HG03066 (cell line): ENCODE measurements at regions not wholly inside any gene's neighbourhood (a gene's known extent, or its start where the extent isn't known, plus 50 kb on each side); places are given as distances from the start of the nearest gene placed in this dataset.

ENCODE experiments used
- ATAC-seq: cut with Tn5 transposase; IDR thresholded peaks from one replicate; pipeline ENCODE4 v1.9.1; 2021; ENCODE audit warnings: low read depth; ENCODE audit not compliant: unreplicated experiment

GRCh38 chr2:211128287-211128686 is 571.9 kb downstream of the CPS1 start:
- ATAC-seq, result no peak

GRCh38 chr2:211129798-211130197 is 573.4 kb downstream of the CPS1 start:
- ATAC-seq, result no peak

GRCh38 chr2:211132046-211132445 is 575.6 kb downstream of the CPS1 start:
- ATAC-seq, result no peak

GRCh38 chr2:211132573-211132972 is 576.2 kb downstream of the CPS1 start:
- no peak for ATAC-seq

- no peak for ATAC-seq
These were observed 577.4 kb downstream of the CPS1 start for GRCh38 chr2:211133766-211134165.

GRCh38 chr2:211138551-211138950 is 582.2 kb downstream of the CPS1 start:
- ATAC-seq, result no peak

- ATAC-seq, result no peak
These were observed 585.2 kb downstream of the CPS1 start for GRCh38 chr2:211141646-211142045.

- ATAC-seq, result no peak
These were observed 587.7 kb downstream of the CPS1 start for GRCh38 chr2:211144078-211144477.

- no peak for ATAC-seq
These were observed 588.7 kb downstream of the CPS1 start for GRCh38 chr2:211144974-211145665.

GRCh38 chr2:211149731-211150130 is 593.3 kb downstream of the CPS1 start:
- ATAC-seq, result no peak

- no peak for ATAC-seq
These were observed 600.8 kb downstream of the CPS1 start for GRCh38 chr2:211157211-211157610.

GRCh38 chr2:211157856-211158463 is 601.6 kb downstream of the CPS1 start:
- peak; percentile 100 for ATAC-seq

GRCh38 chr2:211159972-211160371 is 603.6 kb downstream of the CPS1 start:
- no peak for ATAC-seq

- ATAC-seq, result no peak
These were observed 604.8 kb downstream of the CPS1 start for GRCh38 chr2:211161236-211161635.

- ATAC-seq, result no peak
These were observed 606.5 kb downstream of the CPS1 start for GRCh38 chr2:211162911-211163310.

GRCh38 chr2:211170843-211171242 is 614.4 kb downstream of the CPS1 start:
- no peak for ATAC-seq

GRCh38 chr2:211174021-211174420 is 617.6 kb downstream of the CPS1 start:
- ATAC-seq, result no peak

- no peak for ATAC-seq
These were observed 618.2 kb downstream of the CPS1 start for GRCh38 chr2:211174631-211175030.

GRCh38 chr2:211175956-211176355 is 619.6 kb downstream of the CPS1 start:
- ATAC-seq, result no peak

- no peak for ATAC-seq
These were observed 620.2 kb downstream of the CPS1 start for GRCh38 chr2:211176514-211177141.

- ATAC-seq, result no peak
These were observed 625.2 kb downstream of the CPS1 start for GRCh38 chr2:211181626-211182025.

GRCh38 chr2:211187602-211188001 is 631.2 kb downstream of the CPS1 start:
- no peak for ATAC-seq
